ENCODE measurements at regions not wholly inside any gene's neighbourhood (a gene's known extent, or its start where the extent isn't known, plus 50 kb on each side); places are given as distances from the start of the nearest gene placed in this dataset.
"Not testable (repeated sequence)": the region's sequence is repeated elsewhere in the genome, so short reads cannot be mapped to it uniquely, and the experiment has no call there.

DNA sequence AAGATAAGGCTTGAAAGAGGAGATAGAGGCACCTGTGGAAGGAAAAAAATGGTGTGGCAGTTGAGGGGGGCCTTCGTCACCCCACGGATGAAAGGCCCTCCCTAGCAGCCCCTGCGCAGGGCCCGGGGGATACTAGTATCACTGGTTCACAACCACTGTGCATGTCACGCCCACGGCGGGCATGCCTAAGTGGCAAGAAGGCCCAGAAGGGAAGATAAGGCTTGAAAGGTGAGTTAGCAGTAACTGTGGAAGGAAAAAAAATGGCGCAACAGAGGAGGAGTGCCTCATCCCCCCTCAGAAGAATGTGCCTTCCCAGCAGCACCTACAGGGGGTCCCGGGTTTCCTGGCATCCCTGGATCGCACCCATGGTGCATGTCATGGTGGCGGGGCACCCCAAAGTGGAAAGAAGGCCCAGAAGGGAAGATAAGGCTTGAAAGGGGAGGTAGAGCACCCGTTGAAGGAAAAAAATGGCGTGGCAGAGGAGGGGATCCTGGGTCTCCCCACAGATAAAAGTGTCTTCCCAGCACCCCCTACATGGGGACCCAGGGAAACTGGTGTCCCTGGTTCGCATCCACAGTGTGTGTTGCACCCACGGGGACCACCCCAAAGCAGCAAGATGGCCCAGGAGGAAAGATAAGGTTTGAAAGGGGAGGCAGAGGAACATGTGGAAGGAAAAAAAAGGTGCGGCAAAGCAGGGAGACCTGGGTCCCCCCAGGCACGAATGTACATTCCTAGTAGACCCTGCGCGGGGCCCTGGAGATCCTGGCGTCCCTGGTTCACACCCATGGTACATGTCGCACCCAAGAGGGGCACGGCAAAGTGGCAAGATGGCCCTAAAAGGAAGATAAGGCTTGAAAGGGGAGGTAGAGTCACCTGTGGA is 279.2 kb downstream of the ALG10 start:
- DNase-seq (ENCODE audit: low spot score) (no peak), FAIRE-seq (no peak)

GRCh38 chr12:34302131-34302885 is 280.0 kb downstream of the ALG10 start:
- FAIRE-seq: no peak

DNA sequence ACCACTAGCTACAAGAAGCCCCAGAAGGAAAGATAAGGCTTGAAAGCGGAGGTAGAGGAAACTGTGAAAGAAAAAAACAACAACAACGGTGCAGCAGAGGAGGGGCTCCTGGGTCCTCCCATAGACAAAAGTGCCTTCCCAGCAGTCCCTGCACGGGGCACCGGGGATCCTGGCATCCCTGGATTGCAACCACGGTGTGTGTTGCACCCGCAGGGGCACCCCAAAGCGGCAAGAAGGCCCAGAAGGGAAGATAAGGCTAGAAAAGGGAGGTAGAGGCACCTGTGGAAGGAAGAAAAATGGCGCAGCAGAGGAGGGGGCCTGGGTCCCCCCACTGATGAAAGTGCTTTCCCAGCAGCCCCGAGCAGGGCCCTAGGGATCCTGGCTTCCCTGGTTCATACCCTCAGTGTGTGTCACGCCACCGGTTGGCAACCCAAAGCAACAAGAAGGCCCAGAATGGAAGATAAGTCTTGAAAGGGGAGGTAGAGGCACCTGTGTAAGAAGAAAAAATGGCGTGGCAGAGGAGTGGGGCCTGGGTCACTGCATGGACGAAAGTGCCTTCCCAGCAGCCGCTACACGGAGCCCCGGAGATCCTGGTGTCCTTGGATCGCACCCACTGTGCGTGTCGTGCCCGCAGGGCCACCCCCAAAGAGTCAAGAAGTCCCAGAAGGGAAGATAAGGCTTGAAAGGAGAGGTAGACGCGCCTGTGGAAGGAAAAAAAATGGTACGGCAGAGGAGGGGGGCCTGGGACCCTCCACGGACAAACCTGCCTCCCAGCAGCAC is 281.0 kb downstream of the ALG10 start:
- DNase-seq (ENCODE audit: low spot score): no peak
- FAIRE-seq: no peak

More at GRCh38 chr12:34302131-34302885, 280.0 kb downstream of the ALG10 start:
- DNase-seq (ENCODE audit: low spot score): no peak

- FAIRE-seq (no peak), DNase-seq (ENCODE audit: low spot score) (no peak)
Measured at GRCh38 chr12:34304001-34304400, 281.7 kb downstream of the ALG10 start.

- no peak for FAIRE-seq
- DNase-seq (ENCODE audit: low spot score): no peak
Measured at GRCh38 chr12:34304546-34304945, 282.2 kb downstream of the ALG10 start.

DNA sequence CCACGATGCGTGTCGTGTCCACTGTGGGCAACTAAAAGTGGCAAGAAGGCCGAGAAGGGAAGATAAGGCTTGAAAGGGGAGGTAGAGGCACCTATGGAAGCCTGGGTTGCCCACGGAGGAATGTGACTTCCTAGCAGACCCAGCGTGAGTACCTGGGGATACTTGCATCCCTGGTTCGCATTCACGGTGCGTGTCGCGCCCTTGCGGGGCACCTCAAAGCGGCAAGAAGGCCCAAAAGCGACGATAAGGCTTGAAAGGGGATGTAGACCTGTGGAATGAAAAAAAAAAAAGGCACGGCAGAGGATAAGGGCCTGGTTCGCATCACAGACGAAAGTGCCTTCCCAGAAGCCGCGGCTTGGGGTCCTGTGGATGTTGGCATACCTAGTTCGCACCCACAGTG is 282.9 kb downstream of the ALG10 start:
- FAIRE-seq (no peak), DNase-seq (ENCODE audit: low spot score) (no peak)

GRCh38 chr12:34306133-34306830 is 284.0 kb downstream of the ALG10 start:
- FAIRE-seq (no peak), DNase-seq (ENCODE audit: low spot score) (no peak)

DNA sequence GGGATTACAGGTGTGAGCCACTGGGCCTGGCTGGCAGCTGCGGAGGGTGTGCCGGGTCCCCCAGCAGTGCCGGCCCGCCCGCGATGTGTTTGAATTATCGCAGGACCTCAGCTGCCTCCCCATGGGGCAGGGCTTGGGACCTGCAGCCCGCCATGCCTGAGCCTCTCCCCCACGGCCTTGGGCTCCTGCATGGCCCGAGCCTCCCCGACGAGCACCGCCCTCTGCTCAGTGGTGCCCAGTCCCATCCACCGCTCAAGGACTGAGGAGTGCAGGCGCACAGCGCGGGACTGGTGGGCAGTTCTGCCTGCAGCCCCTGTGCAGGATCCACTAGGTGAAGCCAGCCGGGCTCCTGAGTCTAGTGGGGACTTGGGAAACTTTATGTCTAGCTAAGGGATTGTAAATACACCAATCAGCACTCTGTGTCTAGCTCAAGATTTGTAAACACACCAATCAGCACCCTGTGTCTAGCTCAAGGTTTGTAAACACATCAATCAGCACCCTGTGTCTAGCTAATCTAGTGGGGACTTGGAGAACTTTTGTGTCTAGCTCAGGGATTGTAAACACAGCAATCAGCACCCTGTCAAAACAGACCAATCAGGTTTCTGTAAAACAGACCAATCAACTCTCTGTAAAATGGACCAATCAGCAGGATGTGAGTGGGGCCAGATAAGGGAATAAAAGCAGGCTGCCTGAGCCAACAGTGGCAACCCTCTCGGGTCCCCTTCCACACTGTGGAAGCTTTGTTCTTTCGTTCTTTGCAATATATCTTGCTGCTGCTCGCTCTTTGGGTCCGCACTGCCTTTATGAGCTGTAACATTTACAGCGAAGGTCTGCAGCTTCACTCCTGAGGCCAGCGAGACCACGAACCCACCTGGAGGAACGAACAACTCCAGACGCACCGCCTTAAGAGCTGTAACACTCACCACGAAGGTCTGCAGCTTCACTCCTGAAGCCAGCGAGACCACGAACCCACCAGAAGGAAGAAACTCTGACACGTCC is 287.8 kb downstream of the ALG10 start:
- not testable (repeated sequence) for DNase-seq (ENCODE audit: low spot score); FAIRE-seq

DNA sequence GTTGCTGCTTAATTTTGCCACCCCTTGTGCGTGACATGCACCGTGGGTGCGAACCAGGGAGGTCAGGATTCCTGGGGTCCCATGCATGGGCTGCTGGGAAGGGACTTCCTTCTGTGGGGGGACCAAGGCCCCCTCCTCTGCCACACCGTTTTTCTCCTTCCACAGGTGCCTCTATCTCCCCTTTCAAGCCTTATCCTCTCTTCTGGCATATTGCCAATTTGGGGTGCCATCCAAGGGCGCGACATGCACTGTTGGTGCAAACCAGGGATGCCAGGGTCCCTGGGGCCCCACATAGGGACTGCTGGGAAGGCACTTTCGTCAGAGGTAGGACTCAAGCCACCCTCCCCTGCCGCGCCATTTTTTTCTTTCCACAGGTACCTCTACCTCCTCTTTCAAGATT is 289.0 kb downstream of the ALG10 start:
- FAIRE-seq (no peak), DNase-seq (ENCODE audit: low spot score) (no peak)

- no peak for FAIRE-seq
- no peak for DNase-seq (ENCODE audit: low spot score)
Measured at GRCh38 chr12:34327671-34328070, 305.4 kb downstream of the ALG10 start.

DNA sequence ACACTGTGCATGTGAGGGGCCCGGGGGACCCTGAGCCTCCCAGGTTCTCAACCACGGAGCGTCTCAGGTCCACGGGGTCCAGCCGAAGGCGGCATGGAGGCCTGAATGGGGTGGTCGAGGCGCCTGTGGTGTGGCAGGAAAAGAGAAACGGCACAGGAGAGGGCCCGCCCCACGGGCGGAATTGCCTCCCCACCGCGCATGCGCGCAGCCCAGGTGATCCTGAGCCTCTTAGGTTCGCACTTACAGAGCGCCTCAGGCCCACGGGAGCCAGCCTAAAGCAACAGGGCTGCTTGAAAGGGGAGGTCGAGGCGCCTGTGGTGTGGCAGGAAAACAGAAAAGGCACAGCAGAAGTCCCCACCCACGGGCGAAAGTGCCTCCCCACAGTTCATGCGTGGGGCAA is 311.0 kb downstream of the ALG10 start:
- FAIRE-seq (no peak), DNase-seq (ENCODE audit: low spot score) (no peak)

GRCh38 chr12:34334538-34334937 is 312.2 kb downstream of the ALG10 start:
- DNase-seq (ENCODE audit: low spot score) (no peak), FAIRE-seq (no peak)

GRCh38 chr12:34334953-34335743 is 312.9 kb downstream of the ALG10 start:
- FAIRE-seq: no peak
- DNase-seq (ENCODE audit: low spot score): no peak

DNA sequence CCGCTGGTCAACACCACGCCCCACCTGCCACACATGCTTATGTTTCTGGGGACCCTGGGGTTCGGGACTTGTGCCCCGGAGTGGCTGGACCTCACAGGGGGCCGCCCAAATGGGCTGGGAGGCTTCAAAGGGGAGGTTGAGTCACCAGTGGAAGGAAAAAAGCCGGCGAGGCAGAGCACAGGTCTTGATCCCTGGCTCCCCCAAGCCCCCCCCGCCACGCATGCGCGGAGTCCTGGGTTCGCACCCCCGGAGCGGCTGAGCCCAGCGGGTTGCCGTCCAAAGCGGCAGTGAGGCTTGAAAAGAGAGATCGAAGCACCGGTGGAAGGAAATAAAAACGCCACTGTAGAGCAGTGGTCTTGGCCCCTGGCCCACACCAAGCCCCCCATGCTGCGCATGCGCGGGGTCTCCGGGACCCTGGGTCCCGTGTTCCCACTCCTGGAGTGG is 313.5 kb downstream of the ALG10 start:
- FAIRE-seq (no peak), DNase-seq (ENCODE audit: low spot score) (no peak)

DNA sequence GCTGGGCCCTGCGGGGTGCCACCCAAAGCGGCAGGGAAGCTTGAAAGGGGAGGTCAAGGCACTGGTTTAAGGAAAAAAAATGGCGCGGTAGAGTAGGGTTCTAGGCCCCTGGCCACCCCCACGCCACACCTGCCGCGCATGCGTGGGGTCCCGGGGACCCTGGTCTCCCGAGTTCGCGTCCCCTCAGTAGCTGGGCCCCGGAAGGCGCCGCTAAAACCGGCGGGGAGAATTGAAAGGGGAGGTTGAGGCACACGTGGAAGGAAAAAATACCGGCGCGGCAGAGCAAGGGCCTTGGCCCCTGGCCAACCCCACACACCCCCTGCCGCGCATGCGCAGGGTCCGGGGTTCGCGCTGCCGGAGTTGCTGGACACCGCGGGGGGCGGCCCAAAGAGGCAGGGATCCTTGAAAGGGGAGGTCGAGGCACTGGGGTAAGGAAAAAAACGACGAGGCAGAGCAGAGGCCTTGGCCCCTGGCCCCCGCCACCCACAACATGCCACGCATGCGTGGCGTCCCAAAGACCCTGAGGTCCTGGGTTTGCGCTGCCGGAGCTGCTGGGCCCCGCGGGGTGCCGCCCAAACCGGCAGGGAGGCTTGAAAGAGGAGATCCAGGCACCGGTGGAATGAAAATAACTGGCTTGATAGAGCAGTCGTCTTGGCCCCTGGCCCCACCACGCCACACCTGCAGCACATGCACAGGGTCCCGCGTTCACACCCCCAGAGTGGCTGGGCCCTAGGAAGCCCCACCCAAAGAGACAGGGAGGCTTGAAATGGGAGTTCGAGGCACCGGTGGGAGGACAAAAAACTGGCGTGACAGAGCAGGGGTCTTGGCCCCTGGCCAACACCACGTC is 314.5 kb downstream of the ALG10 start:
- no peak for FAIRE-seq

GRCh38 chr12:34338751-34339150 is 316.5 kb downstream of the ALG10 start:
- FAIRE-seq (no peak), DNase-seq (ENCODE audit: low spot score) (no peak)

More for the DNA sequence above, 314.5 kb downstream of the ALG10 start:
- no peak for DNase-seq (ENCODE audit: low spot score)

GRCh38 chr12:34339922-34340321 is 317.6 kb downstream of the ALG10 start:
- no peak for DNase-seq (ENCODE audit: low spot score)
- no peak for FAIRE-seq

Measured in RCC 7860 (cell line).